ENCODE measurements at regions not wholly inside any gene's neighbourhood (a gene's known extent, or its start where the extent isn't known, plus 50 kb on each side); places are given as distances from the start of the nearest gene placed in this dataset.
"Not testable (repeated sequence)": the region's sequence is repeated elsewhere in the genome, so short reads cannot be mapped to it uniquely, and the experiment has no call there.

GRCh38 chrX:1860936-1861594, 246.2 kb downstream of the ASMT start:
- 74 to 77% methylated on average over 12 to 16 of the region's 18 CpGs for WGBS, 2 donors
- Histone ChIP-seq H3K27me3 (no peaks in the 10 kb centered on the region), H3K36me3 (no peaks in the 10 kb centered on the region), H3K4me1 (no peaks in the 10 kb centered on the region), H3K4me3 (no peak overlapping the region), H3K9me3 (no peaks in the 10 kb centered on the region), H3K27ac (no peak overlapping the region)
- no peak for TF ChIP-seq POLR2A (IDR thresholded peaks at IDR 0.05)
- no peak for TF ChIP-seq CTCF (IDR thresholded peaks at IDR 0.05)
- DNase-seq = no peak
- intact Hi-C loops (cut with DNase I) = no loop called here

- 93% methylated on average over 2 of the region's 2 CpGs for WGBS, 2 donors
- H3K4me3 ChIP-seq; DNase-seq; H3K27ac ChIP-seq; H3K4me1 ChIP-seq; H3K36me3 ChIP-seq; H3K9me3 ChIP-seq; H3K27me3 ChIP-seq; intact Hi-C loops (cut with DNase I): not testable (repeated sequence)
Measured at GRCh38 chrX:1863995-1864394, 249.1 kb downstream of the ASMT start.

- Histone ChIP-seq H3K4me1 (no peaks in the 10 kb centered on the region), H3K27ac (no peak overlapping the region), H3K9me3 (no peaks in the 10 kb centered on the region), H3K4me3 (no peak overlapping the region), H3K27me3 (no peaks in the 10 kb centered on the region), H3K36me3 (no peaks in the 10 kb centered on the region)
- no peak for TF ChIP-seq POLR2A (IDR thresholded peaks at IDR 0.05)
- no peak for TF ChIP-seq CTCF (IDR thresholded peaks at IDR 0.05)
- DNase-seq = no peak
- 39 to 40% methylated on average over 4 of the region's 4 CpGs for WGBS, 2 donors
- intact Hi-C loops (cut with DNase I) = no loop called here
Measured at GRCh38 chrX:1870421-1870820, 255.6 kb downstream of the ASMT start.

GRCh38 chrX:1871887-1872286, 257.0 kb downstream of the ASMT start:
- H3K27ac ChIP-seq = no peak overlapping the region
- intact Hi-C loops (cut with DNase I) = no loop called here
- no peak overlapping the region for H3K4me3 ChIP-seq
- no peak for TF ChIP-seq POLR2A (IDR thresholded peaks at IDR 0.05)
- TF ChIP-seq CTCF (IDR thresholded peaks at IDR 0.05) = no peak
- no peaks in the 10 kb centered on the region for H3K4me1 ChIP-seq
- no peaks in the 10 kb centered on the region for H3K27me3 ChIP-seq
- 88 to 96% methylated on average over 5 of the region's 5 CpGs for WGBS, 2 donors
- H3K9me3 ChIP-seq = no peaks in the 10 kb centered on the region
- DNase-seq = no peak
- no peaks in the 10 kb centered on the region for H3K36me3 ChIP-seq

- intact Hi-C loops (cut with DNase I) = no loop called here
Measured at GRCh38 chrX:1873671-1874070, 258.8 kb downstream of the ASMT start.

More at GRCh38 chrX:1873671-1874070, 258.8 kb downstream of the ASMT start:
- Histone ChIP-seq H3K4me3 (no peak overlapping the region), H3K36me3 (no peaks in the 10 kb centered on the region), H3K27me3 (no peaks in the 10 kb centered on the region), H3K27ac (no peak overlapping the region), H3K4me1 (no peaks in the 10 kb centered on the region), H3K9me3 (no peaks in the 10 kb centered on the region)
- TF ChIP-seq POLR2A (IDR thresholded peaks at IDR 0.05) = no peak
- TF ChIP-seq CTCF (IDR thresholded peaks at IDR 0.05) = no peak
- DNase-seq = no peak
- WGBS, 2 donors = 59 to 78% methylated on average over 1 of the region's 1 CpG

All from esophagus squamous epithelium (tissue), 5 donors.